AG10803 (cell line): ENCODE measurements at regions not wholly inside any gene's neighbourhood (a gene's known extent, or its start where the extent isn't known, plus 50 kb on each side); places are given as distances from the start of the nearest gene placed in this dataset.
"Not testable (repeated sequence)": the region's sequence is repeated elsewhere in the genome, so short reads cannot be mapped to it uniquely, and the experiment has no call there.

Experiments
- DNase-seq: peaks from one replicate; pipeline ENCODE4 v3.0.0; 2010; ENCODE audit warnings: low read depth
- H3K4me3 ChIP-seq: 2 replicates; pipeline ENCODE4 v1.5.1; 2011; ENCODE audit warnings: mild to moderate bottlenecking, low read length, control low read depth
- TF ChIP-seq, protein P1 (sequence below): conservative IDR thresholded peaks from 2 replicates; pipeline ENCODE4 v1.5.1; 2011; ENCODE audit warnings: mild to moderate bottlenecking, low read length, control low read depth, inconsistent platforms

DNA sequence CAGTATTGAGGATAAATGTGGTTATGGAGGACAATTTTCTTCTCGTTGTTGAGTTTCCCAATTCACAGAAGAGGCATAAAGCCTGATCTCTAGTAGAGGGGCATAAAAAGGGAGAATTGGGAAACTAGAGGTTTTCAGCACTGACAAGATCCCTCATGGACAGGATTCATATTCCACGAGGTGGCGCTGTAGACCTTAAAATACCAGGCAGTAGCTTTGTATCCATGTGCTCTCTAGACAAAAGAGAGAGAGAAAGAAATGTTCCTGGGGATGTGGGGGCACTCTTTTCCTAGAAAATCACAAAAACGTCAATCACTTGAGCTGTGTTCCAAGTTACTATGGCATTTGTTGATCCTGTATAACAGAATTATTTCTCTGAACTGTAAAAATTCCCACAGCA, 128.3 kb downstream of the MAGEE1 start:
- TF ChIP-seq, protein P1, sequence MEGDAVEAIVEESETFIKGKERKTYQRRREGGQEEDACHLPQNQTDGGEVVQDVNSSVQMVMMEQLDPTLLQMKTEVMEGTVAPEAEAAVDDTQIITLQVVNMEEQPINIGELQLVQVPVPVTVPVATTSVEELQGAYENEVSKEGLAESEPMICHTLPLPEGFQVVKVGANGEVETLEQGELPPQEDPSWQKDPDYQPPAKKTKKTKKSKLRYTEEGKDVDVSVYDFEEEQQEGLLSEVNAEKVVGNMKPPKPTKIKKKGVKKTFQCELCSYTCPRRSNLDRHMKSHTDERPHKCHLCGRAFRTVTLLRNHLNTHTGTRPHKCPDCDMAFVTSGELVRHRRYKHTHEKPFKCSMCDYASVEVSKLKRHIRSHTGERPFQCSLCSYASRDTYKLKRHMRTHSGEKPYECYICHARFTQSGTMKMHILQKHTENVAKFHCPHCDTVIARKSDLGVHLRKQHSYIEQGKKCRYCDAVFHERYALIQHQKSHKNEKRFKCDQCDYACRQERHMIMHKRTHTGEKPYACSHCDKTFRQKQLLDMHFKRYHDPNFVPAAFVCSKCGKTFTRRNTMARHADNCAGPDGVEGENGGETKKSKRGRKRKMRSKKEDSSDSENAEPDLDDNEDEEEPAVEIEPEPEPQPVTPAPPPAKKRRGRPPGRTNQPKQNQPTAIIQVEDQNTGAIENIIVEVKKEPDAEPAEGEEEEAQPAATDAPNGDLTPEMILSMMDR = 0 out of 2 replicates have a peak, but pooled peaks have one; percentile 8

DNA sequence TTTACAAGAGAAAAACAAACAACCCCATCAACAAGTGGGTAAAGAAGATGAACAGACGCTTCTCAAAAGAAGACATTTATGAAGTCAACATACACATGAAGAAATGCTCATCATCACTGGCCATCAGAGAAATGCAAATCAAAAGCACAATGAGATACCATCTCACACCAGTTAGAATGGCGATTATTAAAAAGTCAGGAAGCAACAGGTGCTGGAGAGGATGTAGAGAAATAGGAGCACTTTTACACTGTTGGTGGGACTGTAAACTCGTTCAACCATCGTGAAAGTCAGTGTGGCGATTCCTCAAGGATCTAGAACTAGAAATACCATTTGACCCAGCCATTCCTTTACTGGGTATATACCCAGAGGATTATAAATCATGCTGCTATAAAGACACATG, 137.3 kb downstream of the MAGEE1 start:
- not testable (repeated sequence) for H3K4me3 ChIP-seq, DNase-seq

More for the DNA sequence above, 128.3 kb downstream of the MAGEE1 start:
- no peak overlapping the region for H3K4me3 ChIP-seq
- peak; percentile 3 for DNase-seq

DNA sequence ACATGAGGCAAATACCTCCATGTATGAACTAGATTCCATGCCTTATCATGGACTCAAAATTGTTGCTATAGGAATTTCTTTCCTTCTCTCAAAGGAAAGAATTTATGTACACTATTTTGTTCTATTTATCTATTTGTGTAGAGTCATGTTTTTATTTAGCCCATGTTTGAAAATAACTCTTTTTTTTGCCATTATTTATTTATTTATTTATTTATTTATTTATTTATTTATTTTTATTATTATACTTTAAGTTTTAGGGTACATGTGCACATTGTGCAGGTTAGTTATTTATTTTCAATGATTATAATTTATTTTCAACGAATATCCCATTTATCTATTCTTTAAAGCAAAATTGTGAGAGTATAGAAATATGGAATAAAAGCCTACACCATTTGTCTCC, 177.9 kb downstream of the MAGEE1 start:
- H3K4me3 ChIP-seq = no peak overlapping the region
- no peak for DNase-seq
- TF ChIP-seq, protein P1 = no peak

DNA sequence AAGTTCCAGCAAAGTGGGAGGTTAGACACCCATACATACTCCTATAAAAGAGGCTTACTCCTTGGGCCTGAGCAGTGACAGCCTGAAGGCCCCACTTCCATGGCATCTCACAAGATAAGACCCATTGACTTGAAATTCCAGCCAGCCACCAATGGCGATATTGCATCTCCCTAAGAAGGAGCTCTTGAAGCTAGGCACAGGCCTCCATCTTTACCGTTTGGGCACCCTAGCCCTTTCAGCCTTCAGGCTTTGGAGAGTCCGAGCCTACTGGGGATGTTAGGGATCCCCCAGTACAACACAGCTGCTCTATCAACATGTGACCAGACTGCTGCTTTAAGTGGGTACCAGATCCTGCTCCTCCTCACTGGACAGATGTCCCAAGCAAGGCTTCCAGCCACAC, 189.5 kb downstream of the MAGEE1 start:
- no peak overlapping the region for H3K4me3 ChIP-seq
- no peak for DNase-seq
- TF ChIP-seq, protein P1 = no peak

DNA sequence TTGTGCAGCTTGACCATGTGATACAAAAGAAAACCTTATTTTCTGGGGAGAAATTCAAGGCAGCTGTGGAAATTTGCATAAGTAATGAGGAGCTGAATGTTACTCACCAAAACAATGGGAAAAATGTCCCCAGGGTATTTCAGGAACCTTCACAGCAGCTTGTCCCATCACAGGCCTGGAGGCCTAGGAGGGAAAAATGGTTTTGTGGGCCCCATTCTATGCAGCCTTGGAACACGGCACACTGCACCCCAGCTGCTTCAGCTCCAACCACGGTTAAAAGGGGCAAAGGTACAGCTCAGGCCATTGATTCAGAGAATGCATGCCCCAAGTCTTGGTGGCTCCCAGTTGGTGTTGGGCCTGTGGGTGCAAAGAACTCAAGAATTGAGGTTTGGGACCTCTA, 216.1 kb downstream of the MAGEE1 start:
- no peak overlapping the region for H3K4me3 ChIP-seq
- no peak for DNase-seq
- TF ChIP-seq, protein P1 = no peak

DNA sequence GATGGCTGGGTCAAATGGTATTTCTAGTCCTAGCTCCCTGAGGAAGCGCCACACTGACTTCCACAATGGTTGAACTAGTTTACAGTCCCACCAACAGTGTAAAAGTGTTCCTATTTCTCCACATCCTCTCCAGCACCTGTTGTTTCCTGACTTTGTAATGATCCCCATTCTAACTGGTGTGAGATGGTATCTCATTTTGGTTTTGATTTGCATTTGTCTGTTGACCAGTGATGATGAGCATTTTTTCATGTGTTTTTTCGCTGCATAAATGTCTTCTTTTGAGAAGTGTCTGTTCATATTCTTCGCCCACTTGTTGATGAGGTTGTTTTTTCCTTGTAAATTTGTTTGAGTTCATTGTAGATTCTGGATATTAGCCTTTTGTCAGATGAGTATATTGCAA, 223.9 kb downstream of the MAGEE1 start:
- not testable (repeated sequence) for DNase-seq

DNA sequence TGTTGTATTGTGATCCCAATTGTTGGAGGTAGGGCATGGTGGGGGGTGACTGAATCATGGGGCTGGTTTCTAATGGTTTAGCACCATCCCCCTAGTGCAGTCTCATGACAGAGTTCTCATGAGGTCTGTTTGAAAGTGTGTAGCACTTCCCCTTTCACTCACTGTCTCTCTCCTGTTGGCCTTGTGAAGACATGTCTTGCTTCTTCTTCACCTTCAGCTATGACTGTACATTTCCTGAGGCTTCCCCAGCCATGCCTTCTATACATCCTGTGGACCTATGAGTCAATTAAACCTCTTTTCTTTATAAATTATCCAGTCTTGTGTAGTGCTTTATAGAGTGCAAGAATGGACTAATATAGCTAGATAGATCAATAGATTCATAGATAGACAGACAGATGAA, 230.0 kb downstream of the MAGEE1 start:
- TF ChIP-seq, protein P1 = no peak
- H3K4me3 ChIP-seq = no peak overlapping the region
- DNase-seq = no peak

More for the DNA sequence above, 223.9 kb downstream of the MAGEE1 start:
- H3K4me3 ChIP-seq = not testable (repeated sequence)
